T-cell (primary cell): ENCODE measurements at regions not wholly inside any gene's neighbourhood (a gene's known extent, or its start where the extent isn't known, plus 50 kb on each side); places are given as distances from the start of the nearest gene placed in this dataset.

Experiments used
- ATAC-seq, 4 experiments: fragments of 200-7000 bp in 3 of 4; fragments of 150-1000 bp in 1 of 4; cut with Tn5 transposase; replicated peaks in 1 of 4; 1 replicate in 3 of 4; 2 replicates in 1 of 4; pipeline ENCODE4 v1.10.0; 2021; ENCODE audit warnings: moderate library complexity in 3 of 4, mild to moderate bottlenecking in 2 of 4, moderate number of reproducible peaks in 1 of 4
- CTCF ChIA-PET, 2 donors: fragments of 300-600 bp; sonication (Branson Sonifier 250); formaldehyde crosslinking; loops; one replicate each; lab custom pipeline; 2022; ENCODE audit warnings: antibody characterized with exemption in 2 of 2; lab: Charles Lee
- POLR2A ChIA-PET, 2 donors: fragments of 300-600 bp; sonication (Branson Sonifier 250); formaldehyde crosslinking; loops; one replicate each; lab custom pipeline; 2022; ENCODE audit warnings: antibody characterized with exemption in 2 of 2; lab: Charles Lee
- DNase-seq, 35 experiments: peaks; one replicate each; pipeline versions ENCODE4 v3.0.0 to v3.0.0-alpha.2; 2013 to 2023
- H3K27ac ChIP-seq: one replicate; pipeline ENCODE4 v1.5.1; 2013; ENCODE audit warnings: low read length
- H3K27me3 ChIP-seq, 2 experiments: replicated peaks in 1 of 2; 1 replicate in 1 of 2; 2 replicates in 1 of 2; pipeline versions ENCODE4 v1.6.1 to v1.7.0; 2013; ENCODE audit warnings: low read length in 1 of 2, mixed read lengths in 1 of 2; ENCODE audit not compliant: control insufficient read depth in 2 of 2, insufficient read depth in 2 of 2; ENCODE audit errors: extremely low read depth in 1 of 2
- H3K36me3 ChIP-seq, 2 donors: 1 replicate in 1 of 2; 2 replicates in 1 of 2; pipeline versions ENCODE4 v1.6.1 to v1.7.0; 2013; ENCODE audit warnings: low read length in 1 of 2; ENCODE audit not compliant: control insufficient read depth in 2 of 2, insufficient read depth in 1 of 2; ENCODE audit errors: extremely low read depth in 1 of 2
- H3K4me1 ChIP-seq, 2 experiments: 1 replicate in 1 of 2; 2 replicates in 1 of 2; pipeline versions ENCODE4 v1.6.1 to v1.7.0; 2013; ENCODE audit warnings: low read length in 2 of 2, mixed read lengths in 1 of 2; ENCODE audit not compliant: insufficient read depth in 2 of 2, control insufficient read depth in 1 of 2; ENCODE audit errors: extremely low read depth in 1 of 2
- H3K4me3 ChIP-seq, 2 donors: 1 replicate in 1 of 2; 2 replicates in 1 of 2; pipeline versions ENCODE4 v1.5.1 to v1.7.0; 2013; ENCODE audit warnings: mild to moderate bottlenecking in 2 of 2, low read length in 1 of 2, moderate library complexity in 1 of 2; ENCODE audit not compliant: control insufficient read depth in 1 of 2; ENCODE audit errors: extremely low read depth in 1 of 2
- H3K9me3 ChIP-seq: 2 replicates; pipeline ENCODE4 v1.7.0; 2013
- H3K27ac Mint-ChIP-seq, 2 donors: one replicate each; pipeline ENCODE4 v1.8.0; 2020 to 2021; ENCODE audit warnings: mild to moderate bottlenecking in 2 of 2, mixed read lengths in 2 of 2
- H3K27me3 Mint-ChIP-seq, 2 donors: one replicate each; pipeline ENCODE4 v1.8.0; 2021 to 2022; ENCODE audit warnings: mixed read lengths in 2 of 2
- H3K36me3 Mint-ChIP-seq: one replicate; pipeline ENCODE4 v1.8.0; 2021; ENCODE audit warnings: mixed read lengths
- H3K4me1 Mint-ChIP-seq, 3 donors: one replicate each; pipeline ENCODE4 v1.8.0; 2020 to 2022; ENCODE audit warnings: mixed read lengths in 3 of 3, mild to moderate bottlenecking in 1 of 3
- H3K4me3 Mint-ChIP-seq, 3 donors: one replicate each; pipeline ENCODE4 v1.8.0; 2020 to 2022; ENCODE audit warnings: mild to moderate bottlenecking in 3 of 3, mixed read lengths in 3 of 3, moderate library complexity in 3 of 3
- H3K9me3 Mint-ChIP-seq, 3 donors: one replicate each; pipeline ENCODE4 v1.8.0; 2020 to 2022; ENCODE audit warnings: mixed read lengths in 3 of 3
- WGBS: methylation state at CpG from one replicate; pipeline ENCODE4 v1.1.5; 2013; ENCODE audit warnings: missing lambda C conversion rate; ENCODE audit not compliant: insufficient coverage; 5-methylcytosine and 5-hydroxymethylcytosine counted together

DNA sequence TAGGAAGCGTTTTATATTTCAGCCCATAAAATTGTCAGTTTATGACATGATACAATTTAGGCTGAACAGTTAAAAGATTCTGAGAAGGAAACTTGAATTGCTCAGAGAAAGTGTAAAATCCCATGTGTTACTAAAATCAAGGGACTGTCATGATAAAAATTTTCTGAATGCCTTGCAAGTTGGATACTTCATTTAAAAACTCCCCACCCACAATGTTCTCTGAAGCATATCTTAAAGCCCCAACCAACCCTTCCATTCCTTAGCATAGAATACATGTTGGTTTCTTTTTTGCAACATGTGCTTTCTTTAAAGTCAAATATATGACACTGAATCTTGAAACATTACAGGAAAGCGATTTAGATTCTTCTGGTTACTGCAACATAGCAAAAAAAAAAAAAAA is 97.4 kb downstream of the MRPL39 start:
- Mint-ChIP-seq H3K4me3 (no peak overlapping the region), H3K27ac (no peak overlapping the region), H3K4me1 (peaks cover 6 to 11% (median 10%) of the 10 kb centered on the region in 3 donors), H3K9me3 (no peaks in the 10 kb centered on the region), H3K27me3 (no peaks in the 10 kb centered on the region), H3K36me3 (no peaks in the 10 kb centered on the region)
- WGBS = no CpG with 5 or more reads among the region's 2 CpGs
- POLR2A ChIA-PET = no interaction called here
- Histone ChIP-seq H3K27ac (no peak overlapping the region), H3K27me3 (no peaks in the 10 kb centered on the region), H3K4me3 (no peak overlapping the region), H3K36me3 (no peaks in the 10 kb centered on the region), H3K4me1 (no peaks in the 10 kb centered on the region), H3K9me3 (no peaks in the 10 kb centered on the region)
- DNase-seq (no peak), ATAC-seq (no peak)
- CTCF ChIA-PET = no interaction called here

DNA sequence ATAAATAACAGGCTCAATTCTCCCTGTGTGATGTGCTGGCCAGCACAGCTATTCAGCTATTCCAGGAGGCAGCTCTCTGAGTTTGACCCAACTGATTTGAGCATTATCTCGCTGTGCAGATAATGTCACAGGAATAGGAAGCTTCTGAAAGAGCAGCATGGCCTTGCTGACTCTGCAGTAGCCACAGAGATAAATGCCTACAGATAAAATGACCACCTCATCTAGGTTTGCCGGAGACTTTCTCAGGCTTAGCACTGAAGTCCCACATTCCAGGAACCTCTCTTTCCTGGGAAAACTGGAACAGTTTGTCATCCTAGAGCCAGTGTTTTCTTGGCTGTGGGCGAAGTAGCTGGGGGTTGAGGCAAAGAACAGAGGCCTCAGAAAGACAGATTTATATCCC is 98.9 kb downstream of the MRPL39 start:
- Histone ChIP-seq H3K4me1 (no peaks in the 10 kb centered on the region), H3K27ac (no peak overlapping the region), H3K36me3 (no peaks in the 10 kb centered on the region), H3K9me3 (no peaks in the 10 kb centered on the region), H3K4me3 (no peak overlapping the region), H3K27me3 (no peaks in the 10 kb centered on the region)
- 29% methylated on average over 1 of the region's 3 CpGs for WGBS
- no peaks in the 10 kb centered on the region for H3K36me3 Mint-ChIP-seq
- H3K4me1 Mint-ChIP-seq = peaks cover 6 to 11% (median 10%) of the 10 kb centered on the region in 3 donors
- peaks cover 0 to 5% (median 0%) of the 10 kb centered on the region in 3 donors for H3K9me3 Mint-ChIP-seq
- POLR2A ChIA-PET = no interaction called here
- H3K4me3 Mint-ChIP-seq = no peak overlapping the region
- CTCF ChIA-PET = no interaction called here
- ATAC-seq (no peak), DNase-seq (no peak)
- no peaks in the 10 kb centered on the region for H3K27me3 Mint-ChIP-seq
- no peak overlapping the region for H3K27ac Mint-ChIP-seq

DNA sequence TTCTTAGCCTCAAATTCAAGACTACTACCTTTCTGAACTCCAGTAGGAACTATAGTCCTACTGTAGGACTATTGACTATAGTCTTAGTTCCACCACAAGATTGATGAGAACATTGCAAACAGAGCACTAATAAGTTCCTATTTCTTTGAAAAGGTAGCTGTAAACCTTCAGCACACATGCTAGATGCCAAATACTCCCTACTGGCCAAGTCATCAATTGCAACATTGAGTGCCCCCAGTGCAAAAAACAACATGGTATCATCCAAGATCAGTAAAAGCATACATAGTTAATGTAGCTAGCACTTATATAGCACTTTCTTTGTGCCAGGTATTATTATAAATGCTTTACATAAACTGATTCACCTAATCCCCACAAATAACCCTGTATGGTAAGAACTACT is 99.8 kb downstream of the MRPL39 start:
- no peaks in the 10 kb centered on the region for H3K27me3 ChIP-seq
- H3K4me1 ChIP-seq = no peaks in the 10 kb centered on the region
- H3K27me3 Mint-ChIP-seq = no peaks in the 10 kb centered on the region
- H3K27ac Mint-ChIP-seq = no peak overlapping the region
- peaks cover 6 to 11% (median 10%) of the 10 kb centered on the region in 3 donors for H3K4me1 Mint-ChIP-seq
- no peak overlapping the region for H3K4me3 Mint-ChIP-seq
- H3K9me3 ChIP-seq = no peaks in the 10 kb centered on the region
- no peak overlapping the region for H3K27ac ChIP-seq
- peak in 1 of 4 experiments; percentile 27 for ATAC-seq
- ChIA-PET POLR2A (no interaction called here), CTCF (no interaction called here)
- no peaks in the 10 kb centered on the region for H3K36me3 ChIP-seq
- peak in 1 of 35 experiments; percentile 16 for DNase-seq
- H3K4me3 ChIP-seq = no peak overlapping the region
- H3K36me3 Mint-ChIP-seq = no peaks in the 10 kb centered on the region
- peaks cover 0 to 5% (median 0%) of the 10 kb centered on the region in 3 donors for H3K9me3 Mint-ChIP-seq

DNA sequence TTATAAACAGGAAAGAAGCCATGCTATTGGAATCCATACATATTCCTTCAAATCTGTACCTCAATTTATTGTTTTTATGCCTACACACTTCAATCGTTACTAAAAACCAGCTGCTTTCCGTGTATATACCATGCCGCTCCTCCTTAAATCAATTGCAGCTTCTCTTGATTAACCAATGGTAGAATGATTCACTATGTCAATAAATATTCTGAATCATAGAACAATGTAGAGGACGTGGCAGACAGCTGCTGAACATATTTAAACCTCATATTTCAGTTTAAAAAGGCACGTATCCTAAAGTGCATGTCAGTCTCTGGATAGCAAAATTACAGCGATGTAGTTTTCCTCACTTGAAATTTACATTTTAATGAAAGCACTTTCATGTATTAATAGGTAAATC is 100.4 kb downstream of the MRPL39 start:
- ChIA-PET CTCF (no interaction called here), POLR2A (no interaction called here)
- Mint-ChIP-seq H3K27ac (no peak overlapping the region), H3K4me1 (peaks cover 6 to 13% (median 11%) of the 10 kb centered on the region in 3 donors), H3K27me3 (no peaks in the 10 kb centered on the region), H3K4me3 (no peak overlapping the region), H3K36me3 (no peaks in the 10 kb centered on the region), H3K9me3 (peaks cover 0 to 9% (median 4%) of the 10 kb centered on the region in 3 donors)
- no peak overlapping the region for H3K4me3 ChIP-seq
- H3K36me3 ChIP-seq = no peaks in the 10 kb centered on the region
- no peak overlapping the region for H3K27ac ChIP-seq
- H3K4me1 ChIP-seq = no peaks in the 10 kb centered on the region
- no CpG with 5 or more reads among the region's 6 CpGs for WGBS
- H3K9me3 ChIP-seq = no peaks in the 10 kb centered on the region
- no peaks in the 10 kb centered on the region for H3K27me3 ChIP-seq
- ATAC-seq = no peak
- no peak for DNase-seq

DNA sequence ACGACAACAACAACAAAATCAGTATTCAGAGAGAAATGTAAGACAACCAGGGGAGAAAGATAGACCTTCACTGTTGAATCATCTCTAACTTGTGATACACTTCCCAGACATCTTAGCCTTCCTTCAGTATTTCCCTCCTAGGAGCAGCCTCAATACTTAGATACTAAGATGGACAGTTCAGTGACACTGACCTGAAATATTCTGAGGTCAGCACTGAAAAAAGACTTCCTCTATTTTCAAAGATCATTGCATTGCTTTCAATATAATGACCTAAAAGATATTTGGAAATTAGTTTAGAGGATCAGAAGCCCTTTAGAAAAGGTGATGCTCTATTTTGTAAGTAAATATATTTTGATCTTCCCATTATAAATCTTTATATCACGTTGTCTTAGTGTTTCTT is 101.0 kb downstream of the MRPL39 start:
- H3K9me3 Mint-ChIP-seq = peaks cover 0 to 13% (median 6%) of the 10 kb centered on the region in 3 donors
- no CpG with 5 or more reads among the region's 2 CpGs for WGBS
- POLR2A ChIA-PET = no interaction called here
- H3K27ac ChIP-seq = no peak overlapping the region
- peaks cover 10 to 17% (median 14%) of the 10 kb centered on the region in 3 donors for H3K4me1 Mint-ChIP-seq
- no peaks in the 10 kb centered on the region for H3K27me3 ChIP-seq
- DNase-seq (no peak), ATAC-seq (no peak)
- no peaks in the 10 kb centered on the region for H3K36me3 ChIP-seq
- H3K9me3 ChIP-seq = no peaks in the 10 kb centered on the region
- H3K4me1 ChIP-seq = no peaks in the 10 kb centered on the region
- no peak overlapping the region for H3K4me3 Mint-ChIP-seq
- no peak overlapping the region for H3K4me3 ChIP-seq
- CTCF ChIA-PET = no interaction called here
- H3K27ac Mint-ChIP-seq = no peak overlapping the region
- no peaks in the 10 kb centered on the region for H3K27me3 Mint-ChIP-seq
- no peaks in the 10 kb centered on the region for H3K36me3 Mint-ChIP-seq

DNA sequence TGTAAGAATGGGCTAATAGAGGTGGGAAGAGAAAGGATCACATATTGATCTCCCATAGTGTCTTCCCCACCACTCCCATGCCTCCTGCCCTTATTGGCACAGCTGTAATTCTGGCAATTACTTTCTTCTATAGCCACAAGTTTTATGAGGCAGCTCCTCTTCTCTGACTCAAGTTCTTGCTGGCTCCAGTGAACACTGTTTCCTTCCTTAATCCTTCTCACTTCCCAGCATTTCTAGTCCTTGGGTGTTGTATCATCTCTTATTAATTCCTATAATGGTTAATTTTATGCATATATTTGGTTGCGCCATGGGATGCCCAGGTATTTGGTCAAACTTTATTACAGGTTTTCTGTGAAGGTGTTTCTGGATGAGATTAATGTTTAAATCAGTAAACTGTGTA is 103.3 kb downstream of the MRPL39 start:
- ChIA-PET POLR2A (no interaction called here), CTCF (no interaction called here)
- Histone ChIP-seq H3K27me3 (no peaks in the 10 kb centered on the region), H3K4me3 (no peak overlapping the region), H3K9me3 (no peaks in the 10 kb centered on the region), H3K27ac (no peak overlapping the region), H3K36me3 (no peaks in the 10 kb centered on the region), H3K4me1 (no peaks in the 10 kb centered on the region)
- ATAC-seq (no peak), DNase-seq (no peak)
- WGBS = no CpG with 5 or more reads among the region's 1 CpG
- peaks cover 6 to 10% (median 9%) of the 10 kb centered on the region in 3 donors for H3K4me1 Mint-ChIP-seq
- H3K4me3 Mint-ChIP-seq = no peak overlapping the region
- H3K36me3 Mint-ChIP-seq = no peaks in the 10 kb centered on the region
- no peaks in the 10 kb centered on the region for H3K27me3 Mint-ChIP-seq
- H3K9me3 Mint-ChIP-seq = peaks cover 0 to 13% (median 6%) of the 10 kb centered on the region in 3 donors
- no peak overlapping the region for H3K27ac Mint-ChIP-seq
